H9 (cell line): ENCODE measurements at regions not wholly inside any gene's neighbourhood (a gene's known extent, or its start where the extent isn't known, plus 50 kb on each side); places are given as distances from the start of the nearest gene placed in this dataset.
A peak's percentile ranks its signal among the peaks of the same experiment; 100 is the strongest.

Source experiments
- DNase-seq: peaks from one replicate; pipeline ENCODE4 v3.0.0-alpha.2; 2017
- H2AFZ ChIP-seq: one replicate; pipeline ENCODE4 v1.6.1; 2013; ENCODE audit warnings: mild to moderate bottlenecking, low read length, control low read depth, moderate library complexity
- H2AK5ac ChIP-seq: 2 replicates; pipeline ENCODE4 v1.6.1; 2013; ENCODE audit warnings: low read length, control low read depth, mixed read lengths; ENCODE audit not compliant: insufficient read length
- H2BK120ac ChIP-seq: one replicate; pipeline ENCODE4 v1.6.1; 2013; ENCODE audit warnings: low read depth, mild to moderate bottlenecking, low read length, control low read depth, inconsistent platforms; ENCODE audit not compliant: poor library complexity, severe bottlenecking
- H2BK12ac ChIP-seq: 2 replicates; pipeline ENCODE4 v1.6.1; 2013; ENCODE audit warnings: low read length, control low read depth, mixed read lengths, low read depth; ENCODE audit not compliant: insufficient read length
- H2BK15ac ChIP-seq: 2 replicates; pipeline ENCODE4 v1.6.1; 2013; ENCODE audit warnings: low read depth, low read length, control low read depth
- H2BK20ac ChIP-seq: one replicate; pipeline ENCODE4 v1.6.1; 2013; ENCODE audit warnings: low read depth, mild to moderate bottlenecking, low read length, control low read depth, inconsistent platforms; ENCODE audit not compliant: poor library complexity, severe bottlenecking
- H2BK5ac ChIP-seq: 2 replicates; pipeline ENCODE4 v1.6.1; 2013; ENCODE audit warnings: low read length, control low read depth, mixed read lengths; ENCODE audit not compliant: insufficient read length
- H3K14ac ChIP-seq: 2 replicates; pipeline ENCODE4 v1.6.1; 2013; ENCODE audit warnings: low read length, control low read depth; ENCODE audit not compliant: insufficient read depth
- H3K18ac ChIP-seq: 2 replicates; pipeline ENCODE4 v1.6.1; 2013; ENCODE audit warnings: low read depth, mild to moderate bottlenecking, mixed read lengths, low read length, control low read depth; ENCODE audit not compliant: insufficient read length
- H3K23ac ChIP-seq: 2 replicates; pipeline ENCODE4 v1.6.1; 2013; ENCODE audit warnings: low read length, control low read depth, mixed read lengths, low read depth; ENCODE audit not compliant: insufficient read length
- H3K23me2 ChIP-seq: 2 replicates; pipeline ENCODE4 v1.6.1; 2013; ENCODE audit warnings: low read depth, mild to moderate bottlenecking, mixed read lengths, low read length, control low read depth; ENCODE audit not compliant: insufficient read length, poor library complexity, severe bottlenecking
- H3K27ac ChIP-seq: 2 replicates; pipeline ENCODE4 v1.5.1; 2013; ENCODE audit warnings: low read length, control low read depth, mixed read lengths, low read depth; ENCODE audit not compliant: insufficient read length
- H3K27me3 ChIP-seq: 2 replicates; pipeline ENCODE4 v1.6.1; 2013; ENCODE audit warnings: low read length, control low read depth, inconsistent platforms; ENCODE audit not compliant: insufficient read depth
- H3K4ac ChIP-seq: 2 replicates; pipeline ENCODE4 v1.6.1; 2013; ENCODE audit warnings: low read depth, mild to moderate bottlenecking, control low read depth, inconsistent platforms, low read length, moderate library complexity
- H3K4me1 ChIP-seq: 2 replicates; pipeline ENCODE4 v1.6.1; 2013; ENCODE audit warnings: low read length, control low read depth, inconsistent platforms; ENCODE audit not compliant: insufficient read depth
- H3K4me2 ChIP-seq: 2 replicates; pipeline ENCODE4 v1.6.1; 2013; ENCODE audit warnings: low read length, control low read depth, mixed read lengths; ENCODE audit not compliant: insufficient read length, insufficient read depth
- H3K56ac ChIP-seq: 2 replicates; pipeline ENCODE4 v1.6.1; 2013; ENCODE audit warnings: low read depth, mild to moderate bottlenecking, mixed read lengths, low read length, control low read depth; ENCODE audit not compliant: insufficient read length
- H3K79me1 ChIP-seq: 2 replicates; pipeline ENCODE4 v1.6.1; 2013; ENCODE audit warnings: low read depth, mild to moderate bottlenecking, moderate library complexity, low read length, control low read depth, inconsistent platforms; ENCODE audit not compliant: insufficient read depth, poor library complexity, severe bottlenecking
- H3K79me2 ChIP-seq: 2 replicates; pipeline ENCODE4 v1.6.1; 2013; ENCODE audit warnings: low read length, control low read depth, inconsistent platforms; ENCODE audit not compliant: insufficient read depth
- H3K9ac ChIP-seq: 2 replicates; pipeline ENCODE4 v1.6.1; 2013; ENCODE audit warnings: low read length, control low read depth, mixed read lengths; ENCODE audit not compliant: insufficient read length; ENCODE audit errors: extremely low read depth
- H3K9me3 ChIP-seq: one replicate; pipeline ENCODE4 v1.6.1; 2013; ENCODE audit warnings: low read depth, low read length, inconsistent platforms; ENCODE audit not compliant: control insufficient read depth
- H3T11ph ChIP-seq: one replicate; pipeline ENCODE4 v1.6.1; 2013; ENCODE audit warnings: mild to moderate bottlenecking, low read length, control low read depth, inconsistent platforms
- H4K20me1 ChIP-seq: one replicate; pipeline ENCODE4 v1.6.1; 2013; ENCODE audit not compliant: control insufficient read depth, insufficient read length, insufficient read depth
- H4K5ac ChIP-seq: 2 replicates; pipeline ENCODE4 v1.6.1; 2013; ENCODE audit warnings: low read depth, mild to moderate bottlenecking, mixed read lengths, low read length, control low read depth; ENCODE audit not compliant: insufficient read length
- H4K8ac ChIP-seq: replicated peaks from 2 replicates; pipeline ENCODE4 v1.6.1; 2013; ENCODE audit warnings: low read length, control low read depth, mixed read lengths, low read depth; ENCODE audit not compliant: insufficient read length
- H4K91ac ChIP-seq: 2 replicates; pipeline ENCODE4 v1.6.1; 2013; ENCODE audit warnings: low read depth, mild to moderate bottlenecking, moderate library complexity, mixed read lengths, low read length, control low read depth; ENCODE audit not compliant: insufficient read length
- H3K27ac Mint-ChIP-seq, 3 experiments: 2 replicates in 2 of 3; 3 replicates in 1 of 3; pipeline ENCODE4 v1.8.0; 2020 to 2021; ENCODE audit warnings: mixed read lengths in 3 of 3, mild to moderate bottlenecking in 1 of 3, moderate library complexity in 1 of 3
- H3K27me3 Mint-ChIP-seq: 2 replicates; pipeline ENCODE4 v1.8.0; 2021; ENCODE audit warnings: low read depth, mild to moderate bottlenecking, moderate library complexity, mixed read lengths
- H3K36me3 Mint-ChIP-seq, 3 experiments: 2 replicates in 2 of 3; 3 replicates in 1 of 3; pipeline ENCODE4 v1.8.0; 2020 to 2021; ENCODE audit warnings: low read depth in 3 of 3, mixed read lengths in 3 of 3; ENCODE audit not compliant: insufficient read depth in 1 of 3
- H3K4me1 Mint-ChIP-seq, 2 experiments: 2 replicates each; pipeline ENCODE4 v1.8.0; 2020; ENCODE audit warnings: mixed read lengths in 2 of 2
- H3K4me3 Mint-ChIP-seq, 2 experiments: 2 replicates in 1 of 2; 3 replicates in 1 of 2; pipeline ENCODE4 v1.8.0; 2020 to 2021; ENCODE audit warnings: mild to moderate bottlenecking in 2 of 2, mixed read lengths in 2 of 2, moderate library complexity in 1 of 2
- H3K9me3 Mint-ChIP-seq, 2 experiments: 2 replicates in 1 of 2; 3 replicates in 1 of 2; pipeline ENCODE4 v1.8.0; 2020; ENCODE audit warnings: mild to moderate bottlenecking in 2 of 2, mixed read lengths in 2 of 2, moderate library complexity in 1 of 2
- TF ChIP-seq, protein P1 (sequence below): fragments of 200-600 bp; sonication (generic); conservative IDR thresholded peaks from 3 replicates; pipeline ENCODE4 v1.8.0; 2021; ENCODE audit warnings: antibody characterized with exemption, mild to moderate bottlenecking

DNA sequence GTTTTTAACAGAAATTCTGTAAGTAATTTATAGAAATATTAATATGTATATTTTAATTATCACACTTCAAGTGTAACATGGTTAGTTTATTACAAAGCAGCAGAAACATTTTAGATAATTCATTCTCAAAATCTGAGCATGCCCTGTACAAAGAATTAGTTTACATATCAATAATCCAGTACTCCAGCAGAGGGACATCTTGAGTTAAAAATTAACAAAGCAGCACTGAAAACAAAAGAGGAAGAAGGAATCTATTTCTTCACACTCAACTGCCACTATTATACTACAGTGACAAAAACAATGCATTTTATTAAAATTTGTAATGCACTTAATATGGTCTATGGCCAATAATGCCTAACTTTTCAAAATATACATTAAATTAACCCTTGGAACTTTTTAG, 179.1 kb upstream of the KLHL4 start:
- H4K20me1 ChIP-seq = no peaks in the 10 kb centered on the region
- Mint-ChIP-seq H3K36me3 (no peaks in the 10 kb centered on the region), H3K9me3 (no peaks in the 10 kb centered on the region; a peak in 2 of 5 replicates), H3K27ac (no peak overlapping the region), H3K4me3 (no peak overlapping the region; a peak in 1 of 5 replicates), H3K4me1 (peaks cover 0 to 4% of the 10 kb centered on the region in 2 experiments; a peak in 2 of 4 replicates), H3K27me3 (no peaks in the 10 kb centered on the region)
- H2AFZ ChIP-seq = no peak overlapping the region
- no peaks in the 10 kb centered on the region for H3K23me2 ChIP-seq
- H2BK15ac ChIP-seq = no peak overlapping the region
- H2BK12ac ChIP-seq = no peak overlapping the region
- no peak overlapping the region for H2BK120ac ChIP-seq
- no peak overlapping the region for H2BK20ac ChIP-seq
- H4K91ac ChIP-seq = no peak overlapping the region
- H3K18ac ChIP-seq = no peak overlapping the region
- no peak for DNase-seq
- H3K4me1 ChIP-seq = no peaks in the 10 kb centered on the region
- H3K4ac ChIP-seq = no peak overlapping the region
- no peak overlapping the region for H2BK5ac ChIP-seq
- no peak overlapping the region for H4K8ac ChIP-seq
- H3K27ac ChIP-seq = no peak overlapping the region
- no peaks in the 10 kb centered on the region for H3K27me3 ChIP-seq
- no peak overlapping the region for H3K56ac ChIP-seq
- H3T11ph ChIP-seq = no peak overlapping the region
- no peaks in the 10 kb centered on the region for H3K79me2 ChIP-seq
- TF ChIP-seq, protein P1, sequence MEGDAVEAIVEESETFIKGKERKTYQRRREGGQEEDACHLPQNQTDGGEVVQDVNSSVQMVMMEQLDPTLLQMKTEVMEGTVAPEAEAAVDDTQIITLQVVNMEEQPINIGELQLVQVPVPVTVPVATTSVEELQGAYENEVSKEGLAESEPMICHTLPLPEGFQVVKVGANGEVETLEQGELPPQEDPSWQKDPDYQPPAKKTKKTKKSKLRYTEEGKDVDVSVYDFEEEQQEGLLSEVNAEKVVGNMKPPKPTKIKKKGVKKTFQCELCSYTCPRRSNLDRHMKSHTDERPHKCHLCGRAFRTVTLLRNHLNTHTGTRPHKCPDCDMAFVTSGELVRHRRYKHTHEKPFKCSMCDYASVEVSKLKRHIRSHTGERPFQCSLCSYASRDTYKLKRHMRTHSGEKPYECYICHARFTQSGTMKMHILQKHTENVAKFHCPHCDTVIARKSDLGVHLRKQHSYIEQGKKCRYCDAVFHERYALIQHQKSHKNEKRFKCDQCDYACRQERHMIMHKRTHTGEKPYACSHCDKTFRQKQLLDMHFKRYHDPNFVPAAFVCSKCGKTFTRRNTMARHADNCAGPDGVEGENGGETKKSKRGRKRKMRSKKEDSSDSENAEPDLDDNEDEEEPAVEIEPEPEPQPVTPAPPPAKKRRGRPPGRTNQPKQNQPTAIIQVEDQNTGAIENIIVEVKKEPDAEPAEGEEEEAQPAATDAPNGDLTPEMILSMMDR = peak; percentile 73
- H2AK5ac ChIP-seq = no peak overlapping the region
- H3K79me1 ChIP-seq = no peaks in the 10 kb centered on the region
- H3K9me3 ChIP-seq = no peaks in the 10 kb centered on the region
- no peak overlapping the region for H4K5ac ChIP-seq
- no peak overlapping the region for H3K9ac ChIP-seq
- no peak overlapping the region for H3K4me2 ChIP-seq
- no peak overlapping the region for H3K14ac ChIP-seq
- H3K23ac ChIP-seq = no peak overlapping the region
